Loucy (cell line): ENCODE measurements at regions not wholly inside any gene's neighbourhood (a gene's known extent, or its start where the extent isn't known, plus 50 kb on each side); places are given as distances from the start of the nearest gene placed in this dataset.

ENCODE experiments used
- CTCF ChIP-seq: fragments of 200-600 bp; sonication (generic); conservative IDR thresholded peaks from 2 replicates; pipeline ENCODE4 v1.5.1; 2014; ENCODE audit warnings: mild to moderate bottlenecking, antibody characterized with exemption, low read length
- EZH2phosphoT487 ChIP-seq: fragments of 200-600 bp; IDR thresholded peaks from 2 replicates; pipeline ENCODE4 v1.6.1; 2018; ENCODE audit warnings: antibody characterized with exemption, mild to moderate bottlenecking, moderate library complexity, borderline replicate concordance

- no peak for TF ChIP-seq CTCF
- TF ChIP-seq EZH2phosphoT487 = no peak
Measured at GRCh38 chr2:129606496-129607270, 372.8 kb upstream of the RAB6C start.
